GM20000 (cell line): ENCODE measurements at regions not wholly inside any gene's neighbourhood (a gene's known extent, or its start where the extent isn't known, plus 50 kb on each side); places are given as distances from the start of the nearest gene placed in this dataset.

Experiments
- DNase-seq: peaks from one replicate; pipeline ENCODE4 v3.0.0; 2012; ENCODE audit warnings: low spot score
- CTCF ChIP-seq: IDR thresholded peaks from 2 replicates; pipeline ENCODE4 v1.5.1; 2012; ENCODE audit warnings: mild to moderate bottlenecking, control low read depth; ENCODE audit errors: extremely low read depth, missing control alignments

GRCh38 chr6:44012078-44012493 lies 115.2 kb downstream of the MRPL14 start:
- DNase-seq, result no peak
- TF ChIP-seq CTCF, result no peak

- no peak for TF ChIP-seq CTCF
- no peak for DNase-seq
Measured at GRCh38 chr6:44011350-44011920, 115.8 kb downstream of the MRPL14 start.

GRCh38 chr6:44010411-44011349 lies 116.6 kb downstream of the MRPL14 start:
- DNase-seq, result no peak
- no peak for TF ChIP-seq CTCF

- no peak for TF ChIP-seq CTCF
- no peak for DNase-seq
Measured at GRCh38 chr6:44009425-44010321, 117.6 kb downstream of the MRPL14 start.

GRCh38 chr6:44008821-44009370 lies 118.4 kb downstream of the MRPL14 start:
- TF ChIP-seq CTCF, result no peak
- DNase-seq, result no peak

GRCh38 chr6:44007818-44008621 lies 119.2 kb downstream of the MRPL14 start:
- no peak for TF ChIP-seq CTCF
- DNase-seq, result no peak
